HG02870 (cell line): ENCODE measurements at regions not wholly inside any gene's neighbourhood (a gene's known extent, or its start where the extent isn't known, plus 50 kb on each side); places are given as distances from the start of the nearest gene placed in this dataset.

Experiments used
- ATAC-seq: cut with Tn5 transposase; IDR thresholded peaks from one replicate; pipeline ENCODE4 v1.9.1; 2021; ENCODE audit warnings: mild to moderate bottlenecking, moderate library complexity; ENCODE audit not compliant: unreplicated experiment

DNA sequence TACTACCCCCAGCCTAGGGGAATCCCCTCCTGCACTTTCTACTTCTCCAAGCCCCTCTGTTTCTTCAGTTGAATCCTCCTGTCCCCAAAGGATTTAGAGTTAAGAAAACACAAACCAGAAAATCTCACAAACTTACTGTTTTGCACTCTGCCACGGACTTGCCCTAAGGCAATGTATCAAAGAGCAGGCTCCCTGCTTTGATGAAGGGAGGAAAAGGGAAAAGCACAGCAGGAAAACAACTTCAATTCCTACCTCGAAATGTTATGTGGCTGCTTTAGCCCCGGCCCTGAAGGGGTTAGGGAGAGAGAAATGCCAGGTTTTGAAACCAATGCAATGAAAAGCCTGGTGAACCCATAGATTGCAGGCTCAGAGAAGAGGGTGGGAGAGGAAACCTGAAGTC, 254.7 kb downstream of the MAN2A1 start:
- no peak for ATAC-seq

- no peak for ATAC-seq
These were observed 255.5 kb downstream of the MAN2A1 start for GRCh38 chr5:109945097-109945678.

GRCh38 chr5:109945723-109946480, 256.2 kb downstream of the MAN2A1 start:
- ATAC-seq, result no peak

GRCh38 chr5:109946610-109947009, 256.9 kb downstream of the MAN2A1 start:
- no peak for ATAC-seq

GRCh38 chr5:109947667-109948066, 257.9 kb downstream of the MAN2A1 start:
- no peak for ATAC-seq

DNA sequence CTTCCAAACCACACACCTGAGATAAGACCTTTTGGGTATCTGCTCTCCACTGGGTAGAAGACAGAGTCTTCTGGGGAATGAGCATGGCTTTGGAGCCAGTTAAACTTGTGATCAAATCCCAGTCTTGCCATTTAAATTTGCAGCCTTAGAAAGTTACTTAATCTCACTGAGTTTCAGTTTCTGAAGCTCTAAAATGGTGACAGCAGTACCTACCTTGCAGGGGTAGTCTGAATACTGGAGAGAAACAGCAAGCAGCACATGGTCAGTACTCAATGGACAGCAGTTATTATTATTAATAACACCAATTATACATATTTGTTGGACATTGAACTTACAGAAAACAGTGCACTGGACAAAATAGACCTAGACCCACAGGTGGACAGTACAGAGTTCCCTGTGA, 260.9 kb downstream of the MAN2A1 start:
- no peak for ATAC-seq

GRCh38 chr5:109951348-109951747, 261.6 kb downstream of the MAN2A1 start:
- ATAC-seq, result no peak

GRCh38 chr5:109951758-109952157, 262.0 kb downstream of the MAN2A1 start:
- no peak for ATAC-seq

DNA sequence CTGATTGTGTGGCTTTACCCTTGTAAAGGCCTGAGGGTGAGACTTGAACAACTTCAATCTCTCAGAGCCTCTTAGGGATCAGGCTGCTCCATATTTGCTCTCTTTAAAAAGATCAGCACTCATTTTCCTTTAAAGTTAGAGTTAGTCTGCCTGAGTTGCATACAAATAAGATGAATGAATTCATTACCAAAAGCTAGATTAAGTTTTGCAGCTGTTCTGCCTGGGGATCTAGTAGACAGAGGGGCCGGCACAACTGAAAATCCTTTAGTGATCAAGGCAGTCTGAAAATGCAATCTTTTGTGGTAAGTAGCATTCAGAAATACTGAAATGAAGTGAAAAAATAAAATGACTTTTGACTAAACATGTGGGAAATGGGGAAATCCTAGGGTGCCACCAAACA, 264.0 kb downstream of the MAN2A1 start:
- no peak for ATAC-seq

- no peak for ATAC-seq
These were observed 267.2 kb downstream of the MAN2A1 start for GRCh38 chr5:109956884-109957283.

DNA sequence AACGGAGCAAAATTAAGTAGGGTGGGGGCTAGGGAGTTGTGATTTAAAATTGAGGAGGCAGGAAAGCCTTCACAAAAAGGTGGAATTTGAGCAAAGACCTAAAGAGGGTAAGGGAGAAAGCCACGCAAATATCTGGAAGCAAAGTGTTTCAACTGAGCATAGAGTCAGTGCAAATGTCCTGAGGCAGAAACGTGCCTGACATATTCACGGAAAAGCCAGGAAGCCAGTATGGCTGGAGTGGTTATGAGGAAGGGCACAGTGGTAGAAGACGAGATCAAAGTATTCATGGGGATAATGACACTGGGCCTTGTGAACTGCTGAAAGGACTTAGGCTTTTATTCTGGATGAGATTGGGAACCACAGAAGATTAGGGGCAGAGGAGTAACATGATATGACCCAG, 268.4 kb downstream of the MAN2A1 start:
- no peak for ATAC-seq

- no peak for ATAC-seq
These were observed 269.9 kb downstream of the MAN2A1 start for GRCh38 chr5:109959652-109960051.

GRCh38 chr5:109961751-109962150, 272.0 kb downstream of the MAN2A1 start:
- no peak for ATAC-seq

- ATAC-seq, result no peak
These were observed 273.3 kb downstream of the MAN2A1 start for GRCh38 chr5:109962882-109963603.

DNA sequence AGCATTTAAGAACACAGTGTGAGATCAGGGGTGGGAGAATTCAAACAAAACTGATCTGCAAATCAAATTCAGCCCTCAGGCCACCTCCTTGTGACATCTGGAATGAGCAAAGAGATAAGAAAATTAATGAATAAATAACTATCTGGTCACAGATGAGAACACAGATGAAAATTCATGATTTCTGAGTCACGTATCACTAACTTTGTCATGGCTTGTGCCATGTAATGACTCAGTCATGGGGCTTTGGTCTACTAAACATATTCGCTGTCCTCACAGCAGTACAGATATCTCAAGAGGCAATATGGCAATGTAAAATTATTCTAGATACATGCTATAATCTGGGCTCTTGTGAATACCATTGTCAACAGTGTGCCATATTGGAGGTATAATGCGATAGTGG, 274.4 kb downstream of the MAN2A1 start:
- no peak for ATAC-seq

DNA sequence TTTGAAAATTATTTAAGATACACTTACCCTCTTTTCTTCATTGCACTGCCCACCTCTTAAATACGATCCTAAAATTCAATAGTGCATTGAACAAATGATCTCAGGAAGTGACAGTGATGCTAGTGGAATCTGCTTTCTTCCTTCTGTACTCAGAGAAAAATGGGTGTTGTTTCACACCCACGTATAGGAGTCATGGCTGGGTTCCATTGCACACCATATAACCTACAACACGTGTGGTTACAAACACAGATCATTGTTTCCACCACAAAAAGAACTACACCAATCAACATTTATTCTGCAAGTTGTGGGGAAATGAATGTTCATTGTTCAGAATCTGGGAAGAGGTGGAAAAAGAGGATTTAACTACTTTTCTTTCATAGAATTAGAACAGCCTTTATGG, 275.9 kb downstream of the MAN2A1 start:
- no peak for ATAC-seq

- ATAC-seq, result no peak
These were observed 282.2 kb downstream of the MAN2A1 start for GRCh38 chr5:109971968-109972367.

DNA sequence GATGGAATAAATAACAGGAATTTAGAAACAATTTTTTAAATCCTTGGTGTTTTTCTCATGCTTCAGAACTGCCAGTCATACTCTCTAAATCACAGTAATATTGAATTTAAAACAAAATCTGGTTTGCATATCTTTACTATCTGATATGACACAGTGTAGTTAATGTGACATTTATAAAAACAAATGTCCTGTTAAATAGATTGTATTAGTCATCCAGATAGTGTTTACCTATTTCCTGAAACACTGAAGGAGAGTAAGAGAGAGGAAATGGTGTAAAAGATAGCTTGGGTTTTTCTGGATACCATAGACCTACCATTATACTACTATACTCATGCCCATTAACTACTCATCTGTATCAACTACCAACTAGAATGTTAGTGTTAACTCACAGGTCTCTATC, 292.3 kb downstream of the MAN2A1 start:
- no peak for ATAC-seq

- ATAC-seq, result no peak
These were observed 293.3 kb downstream of the MAN2A1 start for GRCh38 chr5:109982966-109983534.

DNA sequence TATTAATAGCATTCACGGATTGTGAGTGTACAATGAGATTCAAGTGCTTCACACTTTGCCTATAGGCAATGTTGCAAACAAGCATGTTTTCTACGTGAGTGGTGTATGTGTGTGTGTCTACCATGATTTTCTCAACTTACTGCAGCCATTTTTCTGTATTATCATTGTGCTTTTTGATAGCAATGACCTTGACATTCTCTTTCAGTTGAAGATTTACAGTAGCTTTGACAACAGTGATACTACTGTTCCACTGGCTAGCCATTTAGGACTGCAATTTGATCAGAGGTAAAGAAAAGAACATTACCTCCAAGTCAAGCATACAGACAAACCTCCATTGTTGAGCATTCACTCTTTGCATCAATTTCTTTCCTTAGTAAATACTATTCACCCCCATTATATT, 297.0 kb downstream of the MAN2A1 start:
- no peak for ATAC-seq

GRCh38 chr5:109987355-109987754, 297.6 kb downstream of the MAN2A1 start:
- no peak for ATAC-seq

- ATAC-seq, result no peak
These were observed 298.2 kb downstream of the MAN2A1 start for GRCh38 chr5:109987970-109988369.
